Upper lobe of left lung (tissue), 6 donors: ENCODE measurements at regions not wholly inside any gene's neighbourhood (a gene's known extent, or its start where the extent isn't known, plus 50 kb on each side); places are given as distances from the start of the nearest gene placed in this dataset.

Source experiments
- ATAC-seq, 2 donors: fragments of 200-7000 bp; cut with Tn5 transposase; one replicate each; pipeline ENCODE4 v1.9.1; 2022; ENCODE audit warnings: mild to moderate bottlenecking in 2 of 2, moderate library complexity in 2 of 2; ENCODE audit not compliant: low FRiP score in 2 of 2
- DNase-seq, 2 donors: peaks; one replicate each; pipeline ENCODE4 v3.0.0-alpha.2; 2019 to 2020
- H3K27ac ChIP-seq, 4 donors: fragments of 200-600 bp; sonication (generic); one replicate each; pipeline ENCODE4 v1.5.1; 2016 to 2019
- H3K27me3 ChIP-seq, 4 donors: fragments of 200-600 bp; sonication (generic); one replicate each; pipeline ENCODE4 v1.5.1; 2017 to 2019
- H3K36me3 ChIP-seq, 4 donors: fragments of 200-600 bp; sonication (generic); one replicate each; pipeline ENCODE4 v1.5.1; 2016 to 2019
- H3K4me1 ChIP-seq, 4 donors: fragments of 200-600 bp; sonication (generic); one replicate each; pipeline ENCODE4 v1.5.1; 2018 to 2019
- H3K4me3 ChIP-seq, 4 donors: fragments of 200-600 bp; sonication (generic); one replicate each; pipeline ENCODE4 v1.5.1; 2017 to 2019; ENCODE audit warnings: mild to moderate bottlenecking in 2 of 4, moderate library complexity in 1 of 4
- H3K9me3 ChIP-seq, 4 donors: fragments of 200-600 bp; sonication (generic); one replicate each; pipeline ENCODE4 v1.5.1; 2018 to 2019
- EP300 ChIP-seq, 4 donors: sonication (generic); formaldehyde crosslinking; IDR thresholded peaks; one replicate each; pipeline ENCODE4 v1.5.1; 2017; ENCODE audit warnings: antibody characterized with exemption in 4 of 4, control low read depth in 2 of 4
- POLR2A ChIP-seq, 4 donors: fragments of 450-650 bp; IDR thresholded peaks; one replicate each; pipeline ENCODE4 v1.5.1; 2016 to 2017; ENCODE audit warnings: antibody characterized with exemption in 4 of 4, mild to moderate bottlenecking in 2 of 4
- POLR2AphosphoS5 ChIP-seq, 2 donors: sonication (generic); formaldehyde crosslinking; IDR thresholded peaks; one replicate each; pipeline ENCODE4 v1.5.1; 2017; ENCODE audit warnings: antibody characterized with exemption in 2 of 2
- WGBS, 2 donors: methylation state at CpG; one replicate each; pipeline ENCODE4 v1.1.5; 2017 to 2018; 5-methylcytosine and 5-hydroxymethylcytosine counted together
- TF ChIP-seq, protein P1 (sequence below), 6 experiments: fragments of 450-650 bp in 4 of 6; fragments of 200-600 bp in 2 of 6; sonication (generic) in 2 of 6; IDR thresholded peaks; one replicate each; pipeline ENCODE4 v1.5.1; 2016 to 2019; ENCODE audit warnings: antibody characterized with exemption in 6 of 6
- donor health status: DM: no; HTN: no; CAD: no; lungs with moderate emphysema.
- donor health status: DM: no; HTN: yes; CAD: no; lungs with severe emphysema.

- Histone ChIP-seq H3K27ac (no peak overlapping the region), H3K27me3 (no peaks in the 10 kb centered on the region), H3K4me1 (no peaks in the 10 kb centered on the region), H3K36me3 (no peaks in the 10 kb centered on the region), H3K9me3 (no peaks in the 10 kb centered on the region), H3K4me3 (no peak overlapping the region)
- ATAC-seq (peak in 1 of 2 donors; percentile 74), DNase-seq (no peak)
- TF ChIP-seq POLR2AphosphoS5 (IDR thresholded peaks at IDR 0.05): no peak
- TF ChIP-seq, protein P1, sequence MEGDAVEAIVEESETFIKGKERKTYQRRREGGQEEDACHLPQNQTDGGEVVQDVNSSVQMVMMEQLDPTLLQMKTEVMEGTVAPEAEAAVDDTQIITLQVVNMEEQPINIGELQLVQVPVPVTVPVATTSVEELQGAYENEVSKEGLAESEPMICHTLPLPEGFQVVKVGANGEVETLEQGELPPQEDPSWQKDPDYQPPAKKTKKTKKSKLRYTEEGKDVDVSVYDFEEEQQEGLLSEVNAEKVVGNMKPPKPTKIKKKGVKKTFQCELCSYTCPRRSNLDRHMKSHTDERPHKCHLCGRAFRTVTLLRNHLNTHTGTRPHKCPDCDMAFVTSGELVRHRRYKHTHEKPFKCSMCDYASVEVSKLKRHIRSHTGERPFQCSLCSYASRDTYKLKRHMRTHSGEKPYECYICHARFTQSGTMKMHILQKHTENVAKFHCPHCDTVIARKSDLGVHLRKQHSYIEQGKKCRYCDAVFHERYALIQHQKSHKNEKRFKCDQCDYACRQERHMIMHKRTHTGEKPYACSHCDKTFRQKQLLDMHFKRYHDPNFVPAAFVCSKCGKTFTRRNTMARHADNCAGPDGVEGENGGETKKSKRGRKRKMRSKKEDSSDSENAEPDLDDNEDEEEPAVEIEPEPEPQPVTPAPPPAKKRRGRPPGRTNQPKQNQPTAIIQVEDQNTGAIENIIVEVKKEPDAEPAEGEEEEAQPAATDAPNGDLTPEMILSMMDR (IDR thresholded peaks at IDR 0.05): no peak
- no peak for TF ChIP-seq EP300 (IDR thresholded peaks at IDR 0.05)
- no peak for TF ChIP-seq POLR2A (IDR thresholded peaks at IDR 0.05)
- WGBS, 2 donors: 65 to 71% methylated on average over 8 of the region's 8 CpGs
Measured at GRCh38 chr2:219727771-219728429, 100.5 kb downstream of the SLC4A3 start.

DNA sequence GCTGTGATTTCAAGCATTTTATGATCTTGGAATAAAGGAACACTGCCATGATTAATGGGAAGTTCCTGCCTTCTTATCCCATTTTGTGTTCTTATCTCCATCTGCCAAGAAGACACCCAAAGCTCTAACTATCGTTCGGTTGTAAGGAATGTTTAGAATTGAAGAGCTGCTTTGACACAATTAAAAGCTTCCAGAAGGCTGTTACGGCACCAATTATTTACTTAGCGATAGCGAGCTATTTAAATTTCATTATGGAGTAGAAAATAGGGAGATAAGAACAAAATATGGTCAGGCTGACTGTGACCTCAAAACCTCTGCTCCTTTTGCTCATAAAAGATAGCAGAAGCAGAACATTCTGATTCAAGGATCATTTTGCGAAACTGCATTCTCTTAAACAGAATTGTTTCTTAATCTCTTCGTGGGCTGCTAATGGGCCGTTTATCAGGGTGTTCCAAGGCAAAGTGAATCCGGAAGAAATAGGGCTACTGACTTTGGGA is 101.6 kb downstream of the SLC4A3 start:
- TF ChIP-seq POLR2A (IDR thresholded peaks at IDR 0.05) (no peak), POLR2AphosphoS5 (IDR thresholded peaks at IDR 0.05) (no peak), EP300 (IDR thresholded peaks at IDR 0.05) (no peak)
- TF ChIP-seq, protein P1 (IDR thresholded peaks at IDR 0.05): no peak
- Histone ChIP-seq H3K4me3 (no peak overlapping the region), H3K27ac (no peak overlapping the region), H3K27me3 (no peaks in the 10 kb centered on the region), H3K9me3 (no peaks in the 10 kb centered on the region), H3K4me1 (no peaks in the 10 kb centered on the region), H3K36me3 (no peaks in the 10 kb centered on the region)
- WGBS, 2 donors: 42 to 45% methylated on average over 9 of the region's 9 CpGs
- DNase-seq (no peak), ATAC-seq (no peak)

GRCh38 chr2:219731173-219731572 is 103.7 kb downstream of the SLC4A3 start:
- 74 to 78% methylated on average over 3 of the region's 3 CpGs for WGBS, 2 donors
- DNase-seq (no peak), ATAC-seq (no peak)
- no peak overlapping the region for H3K27ac ChIP-seq
- H3K36me3 ChIP-seq: no peaks in the 10 kb centered on the region
- no peak overlapping the region for H3K4me3 ChIP-seq
- TF ChIP-seq POLR2A (IDR thresholded peaks at IDR 0.05) (no peak), EP300 (IDR thresholded peaks at IDR 0.05) (no peak), POLR2AphosphoS5 (IDR thresholded peaks at IDR 0.05) (no peak)
- TF ChIP-seq, protein P1 (IDR thresholded peaks at IDR 0.05): no peak
- H3K27me3 ChIP-seq: no peaks in the 10 kb centered on the region
- H3K9me3 ChIP-seq: no peaks in the 10 kb centered on the region
- no peaks in the 10 kb centered on the region for H3K4me1 ChIP-seq

DNA sequence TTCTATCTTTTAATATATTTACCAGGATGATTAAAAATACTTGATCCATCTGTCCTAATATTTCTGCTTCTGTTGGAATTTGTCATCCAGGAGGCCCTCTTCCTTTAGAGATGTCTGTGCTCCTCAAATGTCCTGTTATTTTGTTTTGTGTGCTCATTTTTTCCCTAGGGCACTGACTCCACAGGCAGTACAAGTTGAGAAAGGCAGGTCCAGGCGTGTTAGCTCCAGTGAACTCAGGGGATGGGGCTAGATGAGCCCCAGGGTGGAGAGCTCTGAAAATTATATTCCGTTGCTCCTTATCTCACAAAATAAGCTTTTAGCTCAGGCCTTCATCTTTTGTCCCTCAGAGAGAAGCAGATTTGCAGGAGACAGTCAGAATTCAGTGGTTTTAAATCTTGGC is 105.7 kb downstream of the SLC4A3 start:
- Histone ChIP-seq H3K9me3 (no peaks in the 10 kb centered on the region), H3K27me3 (no peaks in the 10 kb centered on the region), H3K4me1 (no peaks in the 10 kb centered on the region), H3K27ac (no peak overlapping the region), H3K4me3 (no peak overlapping the region), H3K36me3 (no peaks in the 10 kb centered on the region)
- 71 to 81% methylated on average over 2 of the region's 2 CpGs for WGBS, 2 donors
- TF ChIP-seq POLR2AphosphoS5 (IDR thresholded peaks at IDR 0.05) (no peak), EP300 (IDR thresholded peaks at IDR 0.05) (no peak), POLR2A (IDR thresholded peaks at IDR 0.05) (no peak)
- TF ChIP-seq, protein P1 (IDR thresholded peaks at IDR 0.05): no peak
- ATAC-seq (no peak), DNase-seq (no peak)

- Histone ChIP-seq H3K27ac (no peak overlapping the region), H3K9me3 (no peaks in the 10 kb centered on the region), H3K4me1 (no peaks in the 10 kb centered on the region), H3K36me3 (no peaks in the 10 kb centered on the region), H3K4me3 (no peak overlapping the region), H3K27me3 (no peaks in the 10 kb centered on the region)
- no peak for TF ChIP-seq POLR2AphosphoS5 (IDR thresholded peaks at IDR 0.05)
- TF ChIP-seq POLR2A (IDR thresholded peaks at IDR 0.05): no peak
- no peak for TF ChIP-seq EP300 (IDR thresholded peaks at IDR 0.05)
- TF ChIP-seq, protein P1 (IDR thresholded peaks at IDR 0.05): no peak
- WGBS, 2 donors: 67 to 83% methylated on average over 2 of the region's 2 CpGs
- no peak for DNase-seq
- no peak for ATAC-seq
Measured at GRCh38 chr2:219733746-219734145, 106.3 kb downstream of the SLC4A3 start.
